LHCN-M2 (cell line): ENCODE measurements at regions not wholly inside any gene's neighbourhood (a gene's known extent, or its start where the extent isn't known, plus 50 kb on each side); places are given as distances from the start of the nearest gene placed in this dataset.
"Not testable (repeated sequence)": the region's sequence is repeated elsewhere in the genome, so short reads cannot be mapped to it uniquely, and the experiment has no call there.

Experiments
- DNase-seq: peaks from one replicate; pipeline ENCODE4 v3.0.0-alpha.2; 2012; ENCODE audit warnings: low read depth

DNA sequence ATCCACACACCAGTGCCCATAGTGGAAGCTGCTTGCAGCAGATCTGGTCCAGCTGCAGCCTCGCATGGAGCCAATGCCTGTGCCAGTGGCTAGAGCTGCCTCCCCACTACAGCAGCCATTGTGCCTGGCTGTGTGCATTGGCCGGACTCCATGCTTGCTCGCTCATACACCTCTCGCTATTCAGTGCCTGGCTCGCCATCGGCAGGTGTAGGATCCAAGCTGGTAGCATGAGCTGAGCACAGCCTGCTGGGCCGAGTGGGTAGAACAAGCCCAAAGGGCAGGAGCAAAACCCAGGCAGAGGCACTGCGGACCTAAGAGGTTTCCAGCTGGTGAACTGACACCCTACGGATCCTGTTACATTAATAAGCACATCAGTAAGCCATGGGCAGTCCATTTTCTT lies 1184.1 kb downstream of the AMY1C start:
- no peak for DNase-seq

GRCh38 chr1:104945406-104945805 lies 1195.7 kb downstream of the AMY1C start:
- no peak for DNase-seq

DNA sequence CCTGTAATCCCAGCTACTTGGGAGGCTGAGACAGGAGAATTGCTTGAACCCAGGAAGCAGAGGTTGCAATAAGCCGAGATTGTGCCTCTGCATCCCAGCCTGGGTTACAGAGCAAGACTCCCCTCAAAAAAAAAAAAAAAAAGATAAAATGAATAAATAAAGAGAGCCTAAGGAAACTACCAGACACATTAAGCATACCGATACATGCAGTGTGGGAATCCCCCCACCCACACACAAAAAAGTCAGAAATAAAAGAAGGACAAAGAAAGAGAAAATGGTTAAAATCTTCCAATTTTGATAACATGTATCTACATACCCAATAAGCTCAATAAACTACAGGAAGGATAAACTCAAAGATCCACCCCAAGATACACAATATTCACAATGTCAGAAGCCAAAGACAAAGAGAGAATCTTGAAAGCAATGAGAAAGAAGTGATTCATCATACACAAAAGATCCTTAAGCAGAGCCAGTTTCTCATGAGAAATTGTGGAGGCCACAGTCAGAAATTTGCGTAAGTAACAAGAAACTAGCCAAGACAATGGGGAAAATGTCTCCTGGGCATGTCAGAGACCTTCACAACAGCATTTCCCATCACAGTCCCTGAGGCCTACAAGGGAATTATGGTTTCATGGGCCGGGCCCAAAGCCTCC lies 1197.0 kb downstream of the AMY1C start:
- DNase-seq: no peak

GRCh38 chr1:104953555-104953954 lies 1203.9 kb downstream of the AMY1C start:
- DNase-seq: no peak

GRCh38 chr1:104973516-104973915 lies 1223.8 kb downstream of the AMY1C start:
- DNase-seq: no peak

GRCh38 chr1:104979651-104980050 lies 1230.0 kb downstream of the AMY1C start:
- DNase-seq: no peak

DNA sequence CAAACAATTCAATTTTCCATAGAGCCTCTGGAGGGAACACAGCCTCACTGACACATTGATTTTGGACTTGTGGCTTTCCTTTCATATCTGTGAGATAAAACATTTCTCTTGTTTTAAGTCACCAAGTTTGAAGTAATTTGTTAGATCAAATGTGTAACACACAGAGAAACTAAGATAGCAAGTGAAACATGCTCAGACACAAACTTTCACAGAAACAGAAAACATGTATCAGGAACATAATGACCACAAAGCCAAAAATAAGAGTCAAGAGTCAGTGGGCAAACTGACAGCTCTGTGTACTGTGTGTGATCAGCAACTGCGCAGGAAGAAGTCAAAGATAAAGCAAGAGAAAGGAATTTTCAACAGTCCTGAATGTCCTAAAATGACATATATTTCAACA lies 1237.5 kb downstream of the AMY1C start:
- DNase-seq: no peak

- no peak for DNase-seq
These were observed 1239.3 kb downstream of the AMY1C start for GRCh38 chr1:104989012-104989411.

DNA sequence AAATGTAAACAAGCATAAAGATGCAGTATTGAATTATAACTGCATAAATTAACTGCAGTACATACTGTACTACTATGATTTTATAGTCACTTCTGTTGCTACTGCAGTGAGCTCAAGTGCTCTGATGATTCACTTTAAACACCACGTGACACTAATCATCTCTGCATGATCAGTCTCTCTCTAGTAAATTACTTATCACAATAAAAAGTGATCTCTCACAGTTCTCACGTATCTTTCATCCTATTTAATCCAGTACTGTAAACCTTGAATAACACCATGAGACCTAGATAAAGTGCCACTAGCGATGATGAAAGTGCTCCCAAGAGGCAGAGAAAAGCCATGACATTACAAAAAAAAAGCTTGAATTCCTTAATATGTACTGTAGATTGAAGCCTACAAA lies 1242.0 kb downstream of the AMY1C start:
- DNase-seq: no peak

DNA sequence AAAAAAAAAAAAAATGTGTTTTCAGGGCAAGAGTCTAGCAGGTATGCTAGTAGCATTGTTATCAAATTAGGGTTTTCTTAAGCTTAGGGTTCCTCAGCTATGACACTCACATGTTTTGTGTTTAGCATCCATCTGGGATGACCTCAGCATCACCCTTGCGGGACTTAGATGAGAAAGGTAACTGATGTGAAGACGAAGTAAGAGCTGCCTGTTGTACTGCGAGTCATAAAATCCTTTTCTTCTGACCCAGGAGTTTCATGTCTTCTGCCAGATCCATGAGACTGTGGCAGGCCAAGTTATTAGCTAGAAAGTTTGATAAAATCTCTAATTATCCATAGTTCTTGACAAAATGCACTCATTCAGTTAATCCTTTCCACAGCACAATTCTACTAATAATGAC lies 1251.1 kb downstream of the AMY1C start:
- DNase-seq: no peak

DNA sequence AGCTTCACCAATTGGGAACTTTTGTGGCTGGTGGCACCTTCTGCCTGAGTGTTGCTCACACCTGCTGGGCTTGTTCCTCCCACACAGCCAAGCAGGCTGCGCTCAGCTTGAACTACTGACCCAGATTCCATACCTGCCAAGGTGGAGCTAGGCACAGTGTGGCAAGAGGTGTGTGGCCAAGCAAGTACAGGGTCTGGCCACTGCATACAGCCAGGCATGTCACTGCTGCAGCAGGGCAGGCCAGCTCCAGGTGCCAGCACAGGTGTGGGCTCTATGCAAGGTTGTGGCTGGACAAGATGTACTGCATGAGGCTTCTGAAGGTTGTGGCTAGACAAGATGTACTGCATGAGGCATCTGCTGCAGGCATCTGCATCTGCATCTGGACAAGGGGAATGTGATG lies 1254.8 kb downstream of the AMY1C start:
- DNase-seq: no peak

DNA sequence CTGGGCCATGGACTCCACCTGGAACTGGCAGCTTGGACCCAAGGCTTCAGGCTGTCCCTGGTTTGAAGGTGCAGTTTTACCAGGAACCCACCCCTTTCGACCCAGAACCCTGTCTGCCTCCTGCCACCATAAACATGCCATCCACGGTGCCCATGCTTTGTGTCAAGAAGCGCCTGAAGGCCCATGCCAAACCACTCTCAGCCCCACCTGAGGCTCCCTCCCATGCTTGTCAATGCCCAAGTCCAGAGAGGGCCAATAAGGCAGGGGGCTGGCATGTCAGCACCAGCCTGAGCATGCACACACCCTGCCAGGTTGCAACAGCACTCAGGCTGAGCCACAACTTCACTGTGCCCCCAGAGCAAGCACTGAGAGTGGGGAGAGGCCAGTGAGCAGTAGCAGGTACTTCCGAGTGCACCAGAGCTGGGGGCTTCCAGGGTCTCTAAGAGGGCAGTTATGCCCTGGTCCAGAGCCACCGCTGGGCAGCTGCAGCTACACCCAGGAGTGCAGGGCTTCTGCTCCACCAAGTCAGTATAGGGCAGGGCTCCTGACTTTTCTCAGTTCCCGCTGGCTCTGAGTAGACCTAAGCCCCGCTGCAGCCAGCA lies 1256.0 kb downstream of the AMY1C start:
- DNase-seq: no peak

DNA sequence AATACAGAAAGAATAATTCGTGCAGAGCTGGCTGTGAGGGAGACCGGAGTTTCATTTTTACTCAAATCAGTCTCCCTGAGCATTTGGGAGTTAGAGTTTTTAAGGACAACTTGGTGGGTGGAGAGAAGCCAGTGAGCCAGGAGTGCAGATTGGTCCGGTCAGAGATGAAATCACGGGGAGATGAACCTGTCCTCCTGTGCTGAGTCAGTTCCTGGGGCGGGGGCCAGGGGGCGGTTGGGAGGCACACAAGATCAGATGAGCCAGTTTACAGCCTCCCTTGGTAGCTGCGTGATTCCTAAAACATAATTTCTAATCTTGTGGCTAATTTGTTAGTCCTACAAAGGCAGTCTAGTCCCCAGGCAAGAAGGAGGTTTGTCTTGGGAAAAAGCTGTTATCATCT lies 1267.9 kb downstream of the AMY1C start:
- no peak for DNase-seq

DNA sequence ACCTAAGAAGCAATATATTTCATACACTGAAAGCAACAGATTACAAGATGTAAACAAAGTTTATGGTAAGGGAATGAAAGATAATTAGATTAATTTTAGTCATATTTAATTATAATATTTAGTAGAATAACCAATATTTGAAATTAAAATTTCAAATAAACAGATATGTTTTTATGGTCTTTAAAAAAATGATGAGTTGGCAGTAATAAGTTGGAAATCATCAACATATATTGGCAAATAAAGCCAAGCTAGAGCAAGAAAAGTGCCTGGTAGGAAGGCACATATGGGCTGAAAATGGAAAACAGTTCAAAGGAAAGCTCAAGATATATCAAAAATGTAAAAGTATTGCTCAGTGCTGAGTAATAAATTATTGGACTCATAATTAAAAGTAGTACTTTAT lies 1274.0 kb downstream of the AMY1C start:
- DNase-seq: no peak

- DNase-seq: no peak
These were observed 1278.3 kb downstream of the AMY1C start for GRCh38 chr1:105027838-105028471.

DNA sequence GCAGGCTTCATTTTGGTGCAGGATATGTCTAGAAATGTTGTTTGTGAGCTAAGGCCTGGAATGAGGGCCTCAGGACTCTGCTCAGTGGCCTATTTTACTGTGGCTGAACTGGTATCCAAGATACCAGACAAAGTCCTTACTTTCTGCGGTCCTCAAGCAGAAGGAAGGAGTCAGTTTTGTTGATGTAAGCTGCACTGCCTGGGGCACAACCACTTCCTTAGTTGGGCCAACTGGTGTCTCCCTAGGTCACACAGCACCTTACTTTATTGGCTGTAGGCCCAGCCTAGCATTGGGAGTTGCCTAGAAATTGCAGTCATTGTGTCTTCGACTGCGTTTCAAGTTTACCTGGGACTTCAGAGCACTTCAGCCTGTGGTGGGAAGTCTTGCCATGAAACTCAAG lies 1322.7 kb downstream of the AMY1C start:
- DNase-seq: no peak

- DNase-seq: no peak
These were observed 1323.2 kb downstream of the AMY1C start for GRCh38 chr1:105072850-105073249.

GRCh38 chr1:105073660-105074059 lies 1324.0 kb downstream of the AMY1C start:
- DNase-seq: no peak

GRCh38 chr1:105083611-105084010 lies 1333.9 kb downstream of the AMY1C start:
- no peak for DNase-seq

DNA sequence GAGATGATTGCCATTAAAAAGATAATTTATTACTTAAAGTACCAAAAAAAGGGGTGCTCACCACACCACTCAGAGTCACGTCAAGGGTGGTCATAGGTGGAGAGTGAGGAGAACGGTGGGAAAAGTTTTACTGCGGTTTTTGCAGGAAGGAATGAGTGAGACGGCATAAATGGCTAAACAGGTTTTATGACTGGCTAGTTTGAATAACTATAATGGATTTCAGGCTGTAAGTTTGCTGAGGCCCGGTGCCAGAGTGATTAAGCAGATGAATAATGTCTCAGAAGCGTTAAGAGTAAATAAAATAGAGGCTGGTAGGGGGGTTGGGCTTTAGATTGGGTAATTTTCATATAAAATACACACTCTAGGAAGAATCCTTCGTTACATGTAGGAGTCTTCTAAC lies 1337.8 kb downstream of the AMY1C start:
- DNase-seq: no peak

DNA sequence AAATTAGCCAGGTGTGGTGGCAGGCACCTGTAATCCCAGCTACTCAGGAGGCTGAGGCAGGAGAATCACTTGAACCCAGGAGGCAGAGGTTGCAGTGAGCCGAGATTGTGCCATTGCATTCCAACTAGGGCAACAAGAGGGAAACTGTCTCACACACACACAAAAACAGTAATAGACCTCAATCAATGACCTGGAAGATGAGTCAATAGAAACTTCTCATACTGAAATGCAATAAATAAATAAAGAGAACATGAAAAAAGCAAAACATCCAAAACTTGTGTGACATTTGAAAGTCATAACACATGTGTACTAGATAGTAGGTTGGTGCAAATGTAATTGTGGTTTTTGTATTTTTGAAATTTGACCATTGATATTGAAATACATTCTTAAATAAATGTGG lies 1338.5 kb downstream of the AMY1C start:
- no peak for DNase-seq

- DNase-seq: not testable (repeated sequence)
These were observed 1344.2 kb downstream of the AMY1C start for GRCh38 chr1:105093893-105094292.

GRCh38 chr1:105100102-105100501 lies 1350.4 kb downstream of the AMY1C start:
- no peak for DNase-seq
